ENCODE measurements at regions not wholly inside any gene's neighbourhood (a gene's known extent, or its start where the extent isn't known, plus 50 kb on each side); places are given as distances from the start of the nearest gene placed in this dataset.

- TF ChIP-seq ZNF274 (IDR thresholded peaks at IDR 0.05; ENCODE audit: borderline replicate concordance, extremely low read depth, low read length): no peak
- TF ChIP-seq CEBPB (IDR thresholded peaks at IDR 0.05; ENCODE audit: low read depth, low read length): no peak
- TF ChIP-seq USF2 (IDR thresholded peaks at IDR 0.05; ENCODE audit: low read length): no peak
- no peak for TF ChIP-seq PHF8 (conservative IDR thresholded peaks at IDR 0.05; ENCODE audit: low read depth, low read length)
- TF ChIP-seq RXRA (IDR thresholded peaks at IDR 0.05; ENCODE audit: insufficient read depth, low read depth, low read length): no peak
- TF ChIP-seq CTCF (IDR thresholded peaks at IDR 0.05; ENCODE audit: control extremely low read depth in 1 of 3, insufficient read depth in 1 of 3, low read depth in 1 of 3, low read length in 3 of 3): no peak
- TF ChIP-seq TAF1 (IDR thresholded peaks at IDR 0.05; ENCODE audit: low read depth, low read length): no peak
- TF ChIP-seq MAX (IDR thresholded peaks at IDR 0.05): no peak
- TF ChIP-seq RFX5 (IDR thresholded peaks at IDR 0.05; ENCODE audit: borderline replicate concordance, low read depth, low read length): no peak
- no peak for TF ChIP-seq POLR2A (IDR thresholded peaks at IDR 0.05; ENCODE audit: control extremely low read depth in 1 of 2, low read depth in 2 of 2, low read length in 2 of 2)
- TF ChIP-seq RAD21 (IDR thresholded peaks at IDR 0.05 in 1 of 2, conservative IDR thresholded peaks at IDR 0.05 in 1 of 2; ENCODE audit: low read depth in 2 of 2, low read length in 2 of 2): no peak
- no peak for TF ChIP-seq CBX8 (IDR thresholded peaks at IDR 0.05; ENCODE audit: borderline replicate concordance, low read depth, low read length)
Observed at GRCh38 chr3:72212396-72212795, 427.4 kb upstream of the PROK2 start.

Measured in H1 (cell line).